GM19455 (cell line): ENCODE measurements at regions not wholly inside any gene's neighbourhood (a gene's known extent, or its start where the extent isn't known, plus 50 kb on each side); places are given as distances from the start of the nearest gene placed in this dataset.

Experiments used
- ATAC-seq: cut with Tn5 transposase; IDR thresholded peaks from one replicate; pipeline ENCODE4 v1.9.1; 2021; ENCODE audit not compliant: unreplicated experiment

- peak; percentile 57 for ATAC-seq
Measured at GRCh38 chr20:39800548-39800947, 838.4 kb downstream of the DHX35 start.

GRCh38 chr20:39800111-39800510 is 838.0 kb downstream of the DHX35 start:
- ATAC-seq, result peak; percentile 86

- no peak for ATAC-seq
Measured at GRCh38 chr20:39799366-39799965, 837.3 kb downstream of the DHX35 start.

GRCh38 chr20:39795401-39796272 is 833.5 kb downstream of the DHX35 start:
- no peak for ATAC-seq

- ATAC-seq, result no peak
Measured at GRCh38 chr20:39792334-39792733, 830.2 kb downstream of the DHX35 start.

- no peak for ATAC-seq
Measured at GRCh38 chr20:39789411-39789810, 827.3 kb downstream of the DHX35 start.

- no peak for ATAC-seq
Measured at GRCh38 chr20:39785252-39785917, 823.2 kb downstream of the DHX35 start.

- no peak for ATAC-seq
Measured at GRCh38 chr20:39784693-39785092, 822.5 kb downstream of the DHX35 start.

- no peak for ATAC-seq
Measured at GRCh38 chr20:39778847-39779604, 816.9 kb downstream of the DHX35 start.

GRCh38 chr20:39778431-39778830 is 816.3 kb downstream of the DHX35 start:
- ATAC-seq, result no peak

- ATAC-seq, result no peak
Measured at GRCh38 chr20:39777610-39778009, 815.5 kb downstream of the DHX35 start.

GRCh38 chr20:39775110-39775509 is 813.0 kb downstream of the DHX35 start:
- no peak for ATAC-seq

- no peak for ATAC-seq
Measured at GRCh38 chr20:39773380-39774000, 811.3 kb downstream of the DHX35 start.

- ATAC-seq, result no peak
Measured at GRCh38 chr20:39767352-39767751, 805.2 kb downstream of the DHX35 start.

GRCh38 chr20:39766333-39766732 is 804.2 kb downstream of the DHX35 start:
- no peak for ATAC-seq

- ATAC-seq, result no peak
Measured at GRCh38 chr20:39762716-39763115, 800.6 kb downstream of the DHX35 start.

- no peak for ATAC-seq
Measured at GRCh38 chr20:39758876-39759275, 796.7 kb downstream of the DHX35 start.

GRCh38 chr20:39756828-39757227 is 794.7 kb downstream of the DHX35 start:
- ATAC-seq, result no peak

GRCh38 chr20:39756369-39756768 is 794.2 kb downstream of the DHX35 start:
- no peak for ATAC-seq

- ATAC-seq, result no peak
Measured at GRCh38 chr20:39752262-39752876, 790.2 kb downstream of the DHX35 start.
